WTC11 (cell line): ENCODE measurements at regions not wholly inside any gene's neighbourhood (a gene's known extent, or its start where the extent isn't known, plus 50 kb on each side); places are given as distances from the start of the nearest gene placed in this dataset.

Experiments used
- CREM ChIP-seq: sonication (generic); formaldehyde crosslinking; IDR thresholded peaks from 2 replicates; pipeline ENCODE4 v1.8.1; 2022; ENCODE audit warnings: mild to moderate bottlenecking, missing genetic modification reagents, moderate library complexity
- ETV6 ChIP-seq: sonication (generic); formaldehyde crosslinking; IDR thresholded peaks from 2 replicates; pipeline ENCODE4 v1.8.1; 2022; ENCODE audit warnings: mild to moderate bottlenecking, missing genetic modification reagents
- SP1 ChIP-seq: sonication (generic); formaldehyde crosslinking; conservative IDR thresholded peaks from 2 replicates; pipeline ENCODE4 v1.8.1; 2022; ENCODE audit warnings: missing genetic modification reagents
- TF ChIP-seq, protein P1 (sequence below): fragments of 200-600 bp; IDR thresholded peaks from 2 replicates; pipeline ENCODE4 v1.8.0; 2022; ENCODE audit warnings: antibody characterized with exemption
- TF ChIP-seq, protein P2 (sequence below): sonication (generic); formaldehyde crosslinking; IDR thresholded peaks from 2 replicates; pipeline ENCODE4 v1.8.1; 2023; ENCODE audit warnings: mild to moderate bottlenecking, moderate library complexity, missing genetic modification reagents
- TF ChIP-seq, protein P3 (sequence below): sonication (generic); formaldehyde crosslinking; IDR thresholded peaks from 2 replicates; pipeline ENCODE4 v1.8.1; 2023; ENCODE audit warnings: mild to moderate bottlenecking, missing genetic modification reagents
- TF ChIP-seq, protein P4 (sequence below): sonication (generic); formaldehyde crosslinking; IDR thresholded peaks from 2 replicates; pipeline ENCODE4 v1.8.1; 2022; ENCODE audit warnings: mild to moderate bottlenecking, moderate library complexity, missing genetic modification reagents
- TF ChIP-seq, protein P5 (sequence below): sonication (generic); formaldehyde crosslinking; IDR thresholded peaks from 2 replicates; pipeline ENCODE4 v1.8.0; 2023; ENCODE audit warnings: mild to moderate bottlenecking, missing genetic modification reagents
- TF ChIP-seq, protein P6 (sequence below): sonication (generic); formaldehyde crosslinking; IDR thresholded peaks from 2 replicates; pipeline ENCODE4 v1.8.1; 2023; ENCODE audit warnings: mild to moderate bottlenecking, missing genetic modification reagents, moderate library complexity
- TF ChIP-seq, protein P7 (sequence below): sonication (generic); formaldehyde crosslinking; IDR thresholded peaks from 2 replicates; pipeline ENCODE4 v1.8.0; 2022; ENCODE audit warnings: mild to moderate bottlenecking, missing genetic modification reagents

DNA sequence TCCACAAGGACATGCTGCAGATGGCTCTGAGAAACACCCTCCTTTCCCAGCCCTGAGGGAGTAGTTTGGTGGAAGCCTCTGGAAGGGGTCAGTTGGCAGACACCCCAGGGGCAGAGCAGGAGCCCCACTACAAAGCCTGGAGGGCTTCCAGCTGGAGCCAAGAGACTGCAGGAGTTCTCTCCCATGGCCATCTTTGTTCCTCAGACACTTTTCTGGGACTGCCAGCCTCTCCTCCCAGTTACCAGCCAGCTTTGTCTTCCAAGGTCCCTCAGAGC lies 91.0 kb upstream of the PJA1 start:
- TF ChIP-seq, protein P1, sequence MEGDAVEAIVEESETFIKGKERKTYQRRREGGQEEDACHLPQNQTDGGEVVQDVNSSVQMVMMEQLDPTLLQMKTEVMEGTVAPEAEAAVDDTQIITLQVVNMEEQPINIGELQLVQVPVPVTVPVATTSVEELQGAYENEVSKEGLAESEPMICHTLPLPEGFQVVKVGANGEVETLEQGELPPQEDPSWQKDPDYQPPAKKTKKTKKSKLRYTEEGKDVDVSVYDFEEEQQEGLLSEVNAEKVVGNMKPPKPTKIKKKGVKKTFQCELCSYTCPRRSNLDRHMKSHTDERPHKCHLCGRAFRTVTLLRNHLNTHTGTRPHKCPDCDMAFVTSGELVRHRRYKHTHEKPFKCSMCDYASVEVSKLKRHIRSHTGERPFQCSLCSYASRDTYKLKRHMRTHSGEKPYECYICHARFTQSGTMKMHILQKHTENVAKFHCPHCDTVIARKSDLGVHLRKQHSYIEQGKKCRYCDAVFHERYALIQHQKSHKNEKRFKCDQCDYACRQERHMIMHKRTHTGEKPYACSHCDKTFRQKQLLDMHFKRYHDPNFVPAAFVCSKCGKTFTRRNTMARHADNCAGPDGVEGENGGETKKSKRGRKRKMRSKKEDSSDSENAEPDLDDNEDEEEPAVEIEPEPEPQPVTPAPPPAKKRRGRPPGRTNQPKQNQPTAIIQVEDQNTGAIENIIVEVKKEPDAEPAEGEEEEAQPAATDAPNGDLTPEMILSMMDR, result no peak
- TF ChIP-seq CREM (CRISPR knock-in tag), result no peak
- no peak for TF ChIP-seq ETV6 (CRISPR knock-in tag)
- TF ChIP-seq, protein P2, sequence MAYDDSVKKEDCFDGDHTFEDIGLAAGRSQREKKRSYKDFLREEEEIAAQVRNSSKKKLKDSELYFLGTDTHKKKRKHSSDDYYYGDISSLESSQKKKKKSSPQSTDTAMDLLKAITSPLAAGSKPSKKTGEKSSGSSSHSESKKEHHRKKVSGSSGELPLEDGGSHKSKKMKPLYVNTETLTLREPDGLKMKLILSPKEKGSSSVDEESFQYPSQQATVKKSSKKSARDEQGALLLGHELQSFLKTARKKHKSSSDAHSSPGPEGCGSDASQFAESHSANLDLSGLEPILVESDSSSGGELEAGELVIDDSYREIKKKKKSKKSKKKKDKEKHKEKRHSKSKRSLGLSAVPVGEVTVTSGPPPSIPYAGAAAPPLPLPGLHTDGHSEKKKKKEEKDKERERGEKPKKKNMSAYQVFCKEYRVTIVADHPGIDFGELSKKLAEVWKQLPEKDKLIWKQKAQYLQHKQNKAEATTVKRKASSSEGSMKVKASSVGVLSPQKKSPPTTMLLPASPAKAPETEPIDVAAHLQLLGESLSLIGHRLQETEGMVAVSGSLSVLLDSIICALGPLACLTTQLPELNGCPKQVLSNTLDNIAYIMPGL (CRISPR knock-in tag), result no peak
- TF ChIP-seq, protein P3, sequence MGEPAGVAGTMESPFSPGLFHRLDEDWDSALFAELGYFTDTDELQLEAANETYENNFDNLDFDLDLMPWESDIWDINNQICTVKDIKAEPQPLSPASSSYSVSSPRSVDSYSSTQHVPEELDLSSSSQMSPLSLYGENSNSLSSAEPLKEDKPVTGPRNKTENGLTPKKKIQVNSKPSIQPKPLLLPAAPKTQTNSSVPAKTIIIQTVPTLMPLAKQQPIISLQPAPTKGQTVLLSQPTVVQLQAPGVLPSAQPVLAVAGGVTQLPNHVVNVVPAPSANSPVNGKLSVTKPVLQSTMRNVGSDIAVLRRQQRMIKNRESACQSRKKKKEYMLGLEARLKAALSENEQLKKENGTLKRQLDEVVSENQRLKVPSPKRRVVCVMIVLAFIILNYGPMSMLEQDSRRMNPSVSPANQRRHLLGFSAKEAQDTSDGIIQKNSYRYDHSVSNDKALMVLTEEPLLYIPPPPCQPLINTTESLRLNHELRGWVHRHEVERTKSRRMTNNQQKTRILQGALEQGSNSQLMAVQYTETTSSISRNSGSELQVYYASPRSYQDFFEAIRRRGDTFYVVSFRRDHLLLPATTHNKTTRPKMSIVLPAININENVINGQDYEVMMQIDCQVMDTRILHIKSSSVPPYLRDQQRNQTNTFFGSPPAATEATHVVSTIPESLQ (CRISPR knock-in tag), result no peak
- TF ChIP-seq, protein P4, sequence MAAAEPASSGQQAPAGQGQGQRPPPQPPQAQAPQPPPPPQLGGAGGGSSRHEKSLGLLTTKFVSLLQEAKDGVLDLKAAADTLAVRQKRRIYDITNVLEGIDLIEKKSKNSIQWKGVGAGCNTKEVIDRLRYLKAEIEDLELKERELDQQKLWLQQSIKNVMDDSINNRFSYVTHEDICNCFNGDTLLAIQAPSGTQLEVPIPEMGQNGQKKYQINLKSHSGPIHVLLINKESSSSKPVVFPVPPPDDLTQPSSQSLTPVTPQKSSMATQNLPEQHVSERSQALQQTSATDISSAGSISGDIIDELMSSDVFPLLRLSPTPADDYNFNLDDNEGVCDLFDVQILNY (CRISPR knock-in tag), result no peak
- TF ChIP-seq, protein P5, sequence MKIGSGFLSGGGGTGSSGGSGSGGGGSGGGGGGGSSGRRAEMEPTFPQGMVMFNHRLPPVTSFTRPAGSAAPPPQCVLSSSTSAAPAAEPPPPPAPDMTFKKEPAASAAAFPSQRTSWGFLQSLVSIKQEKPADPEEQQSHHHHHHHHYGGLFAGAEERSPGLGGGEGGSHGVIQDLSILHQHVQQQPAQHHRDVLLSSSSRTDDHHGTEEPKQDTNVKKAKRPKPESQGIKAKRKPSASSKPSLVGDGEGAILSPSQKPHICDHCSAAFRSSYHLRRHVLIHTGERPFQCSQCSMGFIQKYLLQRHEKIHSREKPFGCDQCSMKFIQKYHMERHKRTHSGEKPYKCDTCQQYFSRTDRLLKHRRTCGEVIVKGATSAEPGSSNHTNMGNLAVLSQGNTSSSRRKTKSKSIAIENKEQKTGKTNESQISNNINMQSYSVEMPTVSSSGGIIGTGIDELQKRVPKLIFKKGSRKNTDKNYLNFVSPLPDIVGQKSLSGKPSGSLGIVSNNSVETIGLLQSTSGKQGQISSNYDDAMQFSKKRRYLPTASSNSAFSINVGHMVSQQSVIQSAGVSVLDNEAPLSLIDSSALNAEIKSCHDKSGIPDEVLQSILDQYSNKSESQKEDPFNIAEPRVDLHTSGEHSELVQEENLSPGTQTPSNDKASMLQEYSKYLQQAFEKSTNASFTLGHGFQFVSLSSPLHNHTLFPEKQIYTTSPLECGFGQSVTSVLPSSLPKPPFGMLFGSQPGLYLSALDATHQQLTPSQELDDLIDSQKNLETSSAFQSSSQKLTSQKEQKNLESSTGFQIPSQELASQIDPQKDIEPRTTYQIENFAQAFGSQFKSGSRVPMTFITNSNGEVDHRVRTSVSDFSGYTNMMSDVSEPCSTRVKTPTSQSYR (CRISPR knock-in tag), result no peak
- TF ChIP-seq, protein P6, sequence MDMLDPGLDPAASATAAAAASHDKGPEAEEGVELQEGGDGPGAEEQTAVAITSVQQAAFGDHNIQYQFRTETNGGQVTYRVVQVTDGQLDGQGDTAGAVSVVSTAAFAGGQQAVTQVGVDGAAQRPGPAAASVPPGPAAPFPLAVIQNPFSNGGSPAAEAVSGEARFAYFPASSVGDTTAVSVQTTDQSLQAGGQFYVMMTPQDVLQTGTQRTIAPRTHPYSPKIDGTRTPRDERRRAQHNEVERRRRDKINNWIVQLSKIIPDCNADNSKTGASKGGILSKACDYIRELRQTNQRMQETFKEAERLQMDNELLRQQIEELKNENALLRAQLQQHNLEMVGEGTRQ (CRISPR knock-in tag), result no peak
- TF ChIP-seq, protein P7, sequence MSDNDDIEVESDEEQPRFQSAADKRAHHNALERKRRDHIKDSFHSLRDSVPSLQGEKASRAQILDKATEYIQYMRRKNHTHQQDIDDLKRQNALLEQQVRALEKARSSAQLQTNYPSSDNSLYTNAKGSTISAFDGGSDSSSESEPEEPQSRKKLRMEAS (CRISPR knock-in tag), result no peak
- TF ChIP-seq SP1 (CRISPR knock-in tag), result no peak
